Activated naive CD4-positive, alpha-beta T cell treated with anti-CD3 and anti-CD28 coated beads, Interleukin-2, amount 50 U/mL, for 24 hours (primary cell): ENCODE measurements at regions not wholly inside any gene's neighbourhood (a gene's known extent, or its start where the extent isn't known, plus 50 kb on each side); places are given as distances from the start of the nearest gene placed in this dataset.

Experiments used
- H3K27ac Mint-ChIP-seq: one replicate; pipeline ENCODE4 v1.8.0; 2021; ENCODE audit warnings: mild to moderate bottlenecking, mixed read lengths
- H3K27me3 Mint-ChIP-seq: one replicate; pipeline ENCODE4 v1.8.0; 2021; ENCODE audit warnings: mixed read lengths
- H3K36me3 Mint-ChIP-seq: one replicate; pipeline ENCODE4 v1.8.0; 2021; ENCODE audit warnings: mixed read lengths
- H3K4me1 Mint-ChIP-seq: one replicate; pipeline ENCODE4 v1.8.0; 2021; ENCODE audit warnings: mixed read lengths
- H3K4me3 Mint-ChIP-seq: one replicate; pipeline ENCODE4 v1.8.0; 2021; ENCODE audit warnings: mild to moderate bottlenecking, mixed read lengths
- H3K9me3 Mint-ChIP-seq: one replicate; pipeline ENCODE4 v1.8.0; 2021; ENCODE audit warnings: mixed read lengths

- H3K4me3 Mint-ChIP-seq, result no peak overlapping the region
- H3K36me3 Mint-ChIP-seq, result no peaks in the 10 kb centered on the region
- H3K9me3 Mint-ChIP-seq, result no peaks in the 10 kb centered on the region
- no peaks in the 10 kb centered on the region for H3K4me1 Mint-ChIP-seq
- H3K27me3 Mint-ChIP-seq, result no peaks in the 10 kb centered on the region
- H3K27ac Mint-ChIP-seq, result no peak overlapping the region
Observed at GRCh38 chr22:48434868-48435250, 1392.8 kb downstream of the BRD1 start.

GRCh38 chr22:48434156-48434867 lies 1393.4 kb downstream of the BRD1 start:
- H3K27me3 Mint-ChIP-seq, result no peaks in the 10 kb centered on the region
- H3K36me3 Mint-ChIP-seq, result no peaks in the 10 kb centered on the region
- no peak overlapping the region for H3K4me3 Mint-ChIP-seq
- no peaks in the 10 kb centered on the region for H3K4me1 Mint-ChIP-seq
- no peaks in the 10 kb centered on the region for H3K9me3 Mint-ChIP-seq
- no peak overlapping the region for H3K27ac Mint-ChIP-seq

GRCh38 chr22:48433647-48434046 lies 1394.0 kb downstream of the BRD1 start:
- no peaks in the 10 kb centered on the region for H3K9me3 Mint-ChIP-seq
- H3K4me3 Mint-ChIP-seq, result no peak overlapping the region
- no peak overlapping the region for H3K27ac Mint-ChIP-seq
- H3K27me3 Mint-ChIP-seq, result no peaks in the 10 kb centered on the region
- H3K36me3 Mint-ChIP-seq, result no peaks in the 10 kb centered on the region
- no peaks in the 10 kb centered on the region for H3K4me1 Mint-ChIP-seq

- no peaks in the 10 kb centered on the region for H3K27me3 Mint-ChIP-seq
- no peaks in the 10 kb centered on the region for H3K4me1 Mint-ChIP-seq
- H3K27ac Mint-ChIP-seq, result no peak overlapping the region
- H3K36me3 Mint-ChIP-seq, result no peaks in the 10 kb centered on the region
- H3K9me3 Mint-ChIP-seq, result no peaks in the 10 kb centered on the region
- no peak overlapping the region for H3K4me3 Mint-ChIP-seq
Observed at GRCh38 chr22:48432781-48433518, 1394.7 kb downstream of the BRD1 start.

- Mint-ChIP-seq H3K36me3 (no peaks in the 10 kb centered on the region), H3K27ac (no peak overlapping the region), H3K9me3 (no peaks in the 10 kb centered on the region), H3K4me1 (no peaks in the 10 kb centered on the region), H3K27me3 (no peaks in the 10 kb centered on the region), H3K4me3 (no peak overlapping the region)
Observed at GRCh38 chr22:48431536-48432315, 1395.9 kb downstream of the BRD1 start.

GRCh38 chr22:48431014-48431413 lies 1396.7 kb downstream of the BRD1 start:
- Mint-ChIP-seq H3K4me1 (no peaks in the 10 kb centered on the region), H3K27me3 (no peaks in the 10 kb centered on the region), H3K27ac (no peak overlapping the region), H3K36me3 (no peaks in the 10 kb centered on the region), H3K4me3 (no peak overlapping the region), H3K9me3 (no peaks in the 10 kb centered on the region)

GRCh38 chr22:48429446-48430020 lies 1398.1 kb downstream of the BRD1 start:
- Mint-ChIP-seq H3K36me3 (no peaks in the 10 kb centered on the region), H3K27ac (no peak overlapping the region), H3K4me1 (no peaks in the 10 kb centered on the region), H3K9me3 (no peaks in the 10 kb centered on the region), H3K4me3 (no peak overlapping the region), H3K27me3 (no peaks in the 10 kb centered on the region)

GRCh38 chr22:48428631-48429371 lies 1398.9 kb downstream of the BRD1 start:
- Mint-ChIP-seq H3K4me1 (no peaks in the 10 kb centered on the region), H3K27me3 (no peaks in the 10 kb centered on the region), H3K4me3 (no peak overlapping the region), H3K9me3 (no peaks in the 10 kb centered on the region), H3K36me3 (no peaks in the 10 kb centered on the region), H3K27ac (no peak overlapping the region)

GRCh38 chr22:48427731-48428211 lies 1399.9 kb downstream of the BRD1 start:
- no peak overlapping the region for H3K4me3 Mint-ChIP-seq
- no peaks in the 10 kb centered on the region for H3K36me3 Mint-ChIP-seq
- H3K4me1 Mint-ChIP-seq, result no peaks in the 10 kb centered on the region
- H3K27ac Mint-ChIP-seq, result no peak overlapping the region
- no peaks in the 10 kb centered on the region for H3K27me3 Mint-ChIP-seq
- H3K9me3 Mint-ChIP-seq, result no peaks in the 10 kb centered on the region

GRCh38 chr22:48426466-48427380 lies 1401.0 kb downstream of the BRD1 start:
- H3K36me3 Mint-ChIP-seq, result no peaks in the 10 kb centered on the region
- H3K4me3 Mint-ChIP-seq, result no peak overlapping the region
- no peaks in the 10 kb centered on the region for H3K9me3 Mint-ChIP-seq
- no peaks in the 10 kb centered on the region for H3K4me1 Mint-ChIP-seq
- no peak overlapping the region for H3K27ac Mint-ChIP-seq
- H3K27me3 Mint-ChIP-seq, result no peaks in the 10 kb centered on the region

- Mint-ChIP-seq H3K27ac (no peak overlapping the region), H3K4me3 (no peak overlapping the region), H3K9me3 (no peaks in the 10 kb centered on the region), H3K27me3 (no peaks in the 10 kb centered on the region), H3K4me1 (no peaks in the 10 kb centered on the region), H3K36me3 (no peaks in the 10 kb centered on the region)
Observed at GRCh38 chr22:48425641-48426040, 1402.0 kb downstream of the BRD1 start.

GRCh38 chr22:48425091-48425506 lies 1402.6 kb downstream of the BRD1 start:
- H3K9me3 Mint-ChIP-seq, result no peaks in the 10 kb centered on the region
- no peak overlapping the region for H3K27ac Mint-ChIP-seq
- no peaks in the 10 kb centered on the region for H3K27me3 Mint-ChIP-seq
- H3K4me3 Mint-ChIP-seq, result no peak overlapping the region
- no peaks in the 10 kb centered on the region for H3K36me3 Mint-ChIP-seq
- H3K4me1 Mint-ChIP-seq, result no peaks in the 10 kb centered on the region

- no peaks in the 10 kb centered on the region for H3K4me1 Mint-ChIP-seq
- no peak overlapping the region for H3K27ac Mint-ChIP-seq
- H3K27me3 Mint-ChIP-seq, result no peaks in the 10 kb centered on the region
- H3K36me3 Mint-ChIP-seq, result no peaks in the 10 kb centered on the region
- H3K9me3 Mint-ChIP-seq, result no peaks in the 10 kb centered on the region
- H3K4me3 Mint-ChIP-seq, result no peak overlapping the region
Observed at GRCh38 chr22:48424661-48425060, 1403.0 kb downstream of the BRD1 start.

- Mint-ChIP-seq H3K4me1 (no peaks in the 10 kb centered on the region), H3K27me3 (no peaks in the 10 kb centered on the region)
Observed at GRCh38 chr22:48424201-48424627, 1403.5 kb downstream of the BRD1 start.

More at GRCh38 chr22:48424201-48424627, 1403.5 kb downstream of the BRD1 start:
- no peaks in the 10 kb centered on the region for H3K36me3 Mint-ChIP-seq
- H3K9me3 Mint-ChIP-seq, result no peaks in the 10 kb centered on the region
- no peak overlapping the region for H3K4me3 Mint-ChIP-seq
- H3K27ac Mint-ChIP-seq, result no peak overlapping the region
